ENCODE measurements at regions not wholly inside any gene's neighbourhood (a gene's known extent, or its start where the extent isn't known, plus 50 kb on each side); places are given as distances from the start of the nearest gene placed in this dataset.

DNA sequence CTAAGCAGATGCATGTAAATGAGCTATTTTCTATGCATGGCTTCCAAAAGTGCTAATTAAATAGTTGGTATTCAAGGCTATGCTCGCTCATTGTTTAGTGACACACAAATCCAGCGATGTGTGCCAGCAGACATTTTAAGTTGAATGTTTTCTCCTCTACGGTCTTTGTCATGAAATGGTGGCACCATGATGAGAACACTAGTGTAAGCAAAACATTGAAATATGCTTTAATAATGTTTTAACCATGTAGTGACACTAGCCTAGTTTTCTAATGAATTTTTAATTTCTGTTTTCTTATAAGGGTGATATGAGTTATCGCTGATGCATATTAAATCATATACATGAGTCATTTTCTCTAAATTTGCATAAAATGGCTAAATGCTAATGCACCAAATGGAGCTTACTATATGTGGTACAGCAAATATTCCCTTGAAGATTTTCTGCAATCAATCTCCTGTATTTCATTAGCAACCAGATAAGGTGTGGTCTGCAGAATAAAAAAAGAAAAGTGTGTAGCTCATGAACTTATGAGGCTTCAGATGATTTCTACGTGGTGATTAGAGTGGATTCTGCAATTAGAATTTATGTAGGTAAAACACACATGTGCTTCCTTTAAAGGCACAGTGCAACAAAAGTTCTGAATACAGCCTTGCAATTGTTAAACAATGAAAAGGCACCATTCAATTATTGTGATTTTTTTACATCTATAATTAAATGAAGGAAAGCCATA lies 226.6 kb downstream of the MEF2C start:
- 67% methylated on average over 5 of the region's 5 CpGs for WGBS
- H3K36me3 ChIP-seq (ENCODE audit: control insufficient read depth in 4 of 4, insufficient read depth in 3 of 4, low read depth in 1 of 4, low read length in 3 of 4) = no peaks in the 10 kb centered on the region
- no peak overlapping the region for H3K4me3 ChIP-seq (ENCODE audit: low read depth in 1 of 3, low read length in 3 of 3)
- TF ChIP-seq FOXA2 (IDR thresholded peaks at IDR 0.05) (no peak), HNF4A (conservative IDR thresholded peaks at IDR 0.05) (no peak), YY1 (IDR thresholded peaks at IDR 0.05) (no peak), JUND (IDR thresholded peaks at IDR 0.05) (no peak), EGR1 (IDR thresholded peaks at IDR 0.05; ENCODE audit: low read depth in 2 of 2) (no peak), MAX (IDR thresholded peaks at IDR 0.05) (no peak), ZBTB33 (IDR thresholded peaks at IDR 0.05) (no peak), NR2F2 (IDR thresholded peaks at IDR 0.05) (no peak), FOXA1 (IDR thresholded peaks at IDR 0.05) (no peak)
- TF ChIP-seq, protein P1, sequence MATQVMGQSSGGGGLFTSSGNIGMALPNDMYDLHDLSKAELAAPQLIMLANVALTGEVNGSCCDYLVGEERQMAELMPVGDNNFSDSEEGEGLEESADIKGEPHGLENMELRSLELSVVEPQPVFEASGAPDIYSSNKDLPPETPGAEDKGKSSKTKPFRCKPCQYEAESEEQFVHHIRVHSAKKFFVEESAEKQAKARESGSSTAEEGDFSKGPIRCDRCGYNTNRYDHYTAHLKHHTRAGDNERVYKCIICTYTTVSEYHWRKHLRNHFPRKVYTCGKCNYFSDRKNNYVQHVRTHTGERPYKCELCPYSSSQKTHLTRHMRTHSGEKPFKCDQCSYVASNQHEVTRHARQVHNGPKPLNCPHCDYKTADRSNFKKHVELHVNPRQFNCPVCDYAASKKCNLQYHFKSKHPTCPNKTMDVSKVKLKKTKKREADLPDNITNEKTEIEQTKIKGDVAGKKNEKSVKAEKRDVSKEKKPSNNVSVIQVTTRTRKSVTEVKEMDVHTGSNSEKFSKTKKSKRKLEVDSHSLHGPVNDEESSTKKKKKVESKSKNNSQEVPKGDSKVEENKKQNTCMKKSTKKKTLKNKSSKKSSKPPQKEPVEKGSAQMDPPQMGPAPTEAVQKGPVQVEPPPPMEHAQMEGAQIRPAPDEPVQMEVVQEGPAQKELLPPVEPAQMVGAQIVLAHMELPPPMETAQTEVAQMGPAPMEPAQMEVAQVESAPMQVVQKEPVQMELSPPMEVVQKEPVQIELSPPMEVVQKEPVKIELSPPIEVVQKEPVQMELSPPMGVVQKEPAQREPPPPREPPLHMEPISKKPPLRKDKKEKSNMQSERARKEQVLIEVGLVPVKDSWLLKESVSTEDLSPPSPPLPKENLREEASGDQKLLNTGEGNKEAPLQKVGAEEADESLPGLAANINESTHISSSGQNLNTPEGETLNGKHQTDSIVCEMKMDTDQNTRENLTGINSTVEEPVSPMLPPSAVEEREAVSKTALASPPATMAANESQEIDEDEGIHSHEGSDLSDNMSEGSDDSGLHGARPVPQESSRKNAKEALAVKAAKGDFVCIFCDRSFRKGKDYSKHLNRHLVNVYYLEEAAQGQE (IDR thresholded peaks at IDR 0.05) = no peak
- peaks cover 0 to 3% (median 0%) of the 10 kb centered on the region in 4 donors for H3K9me3 ChIP-seq (ENCODE audit: control insufficient read depth in 4 of 4, low read length in 3 of 4)
- H3K27ac ChIP-seq (ENCODE audit: low read depth in 1 of 2, low read length in 2 of 2) = no peak overlapping the region
- H3K4me1 ChIP-seq (ENCODE audit: control insufficient read depth in 4 of 4, insufficient read depth in 4 of 4, low read length in 3 of 4) = peaks cover 7 to 10% (median 8%) of the 10 kb centered on the region in 4 donors
- no peak for DNase-seq (ENCODE audit: low spot score)
- H3K27me3 ChIP-seq (ENCODE audit: control insufficient read depth in 4 of 4, insufficient read depth in 4 of 4, low read length in 3 of 4) = peaks cover 3 to 23% (median 12%) of the 10 kb centered on the region in 4 donors
- H3K9ac ChIP-seq (ENCODE audit: low read depth in 1 of 2, low read length in 2 of 2) = no peak overlapping the region

DNA sequence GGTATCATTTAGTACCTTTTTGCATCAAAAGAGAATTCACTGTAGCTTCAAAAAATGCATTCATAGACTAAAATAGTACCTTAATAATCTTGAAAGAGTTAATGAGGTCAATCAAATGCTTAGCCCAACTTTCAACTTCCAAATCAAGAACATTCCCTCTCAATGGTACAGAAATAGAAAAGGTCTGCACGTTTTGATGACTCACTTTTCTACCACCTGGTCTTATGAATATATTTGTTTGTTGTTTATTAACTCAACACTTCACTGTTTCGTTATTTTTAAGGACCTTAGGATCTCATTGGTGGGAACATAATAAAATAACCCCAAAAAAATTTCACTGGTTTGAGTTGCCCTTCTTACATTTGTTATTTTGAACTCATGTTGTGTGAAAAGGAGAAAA lies 229.5 kb downstream of the MEF2C start:
- no peak for DNase-seq (ENCODE audit: low spot score)
- peaks cover 0 to 12% (median 7%) of the 10 kb centered on the region in 4 donors for H3K27me3 ChIP-seq (ENCODE audit: control insufficient read depth in 4 of 4, insufficient read depth in 4 of 4, low read length in 3 of 4)
- TF ChIP-seq MAX (IDR thresholded peaks at IDR 0.05) (no peak), RAD21 (IDR thresholded peaks at IDR 0.05) (no peak), FOXA2 (IDR thresholded peaks at IDR 0.05) (no peak), FOXA1 (IDR thresholded peaks at IDR 0.05) (no peak), CTCF (IDR thresholded peaks at IDR 0.05; ENCODE audit: low read depth, low read length, missing input control) (no peak), GABPA (IDR thresholded peaks at IDR 0.05 in 1 of 2, conservative IDR thresholded peaks at IDR 0.05 in 1 of 2) (no peak), HNF4A (conservative IDR thresholded peaks at IDR 0.05) (no peak), EGR1 (IDR thresholded peaks at IDR 0.05; ENCODE audit: low read depth in 2 of 2) (no peak), JUND (IDR thresholded peaks at IDR 0.05) (no peak), HNF4G (IDR thresholded peaks at IDR 0.05) (no peak), TAF1 (conservative IDR thresholded peaks at IDR 0.05) (no peak)
- TF ChIP-seq, protein P1 (IDR thresholded peaks at IDR 0.05) = no peak

More for the DNA sequence above, 229.5 kb downstream of the MEF2C start:
- Histone ChIP-seq H3K9me3 (ENCODE audit: control insufficient read depth in 4 of 4, low read length in 3 of 4) (no peaks in the 10 kb centered on the region), H3K4me1 (ENCODE audit: control insufficient read depth in 4 of 4, insufficient read depth in 4 of 4, low read length in 3 of 4) (no peaks in the 10 kb centered on the region), H3K9ac (ENCODE audit: low read depth in 1 of 2, low read length in 2 of 2) (no peak overlapping the region), H3K27ac (ENCODE audit: low read depth in 1 of 2, low read length in 2 of 2) (no peak overlapping the region), H3K36me3 (ENCODE audit: control insufficient read depth in 4 of 4, insufficient read depth in 3 of 4, low read depth in 1 of 4, low read length in 3 of 4) (no peaks in the 10 kb centered on the region), H3K4me3 (ENCODE audit: low read depth in 1 of 3, low read length in 3 of 3) (no peak overlapping the region)
- 35% methylated on average over 2 of the region's 2 CpGs for WGBS
